ENCODE measurements at regions not wholly inside any gene's neighbourhood (a gene's known extent, or its start where the extent isn't known, plus 50 kb on each side); places are given as distances from the start of the nearest gene placed in this dataset.
A peak's percentile ranks its signal among the peaks of the same experiment; 100 is the strongest.
"Not testable (repeated sequence)": the region's sequence is repeated elsewhere in the genome, so short reads cannot be mapped to it uniquely, and the experiment has no call there.

- Histone ChIP-seq H3K4me3 (ENCODE audit: low read depth in 1 of 5, low read length in 5 of 5) (no peak overlapping the region), H3K4me1 (ENCODE audit: control insufficient read depth in 5 of 5, insufficient read depth in 5 of 5, low read length in 5 of 5) (no peaks in the 10 kb centered on the region), H3K9ac (ENCODE audit: low read length in 5 of 5) (no peak overlapping the region), H3K9me3 (ENCODE audit: control insufficient read depth in 5 of 5, low read length in 5 of 5) (peaks cover 0 to 14% (median 10%) of the 10 kb centered on the region in 5 donors), H3K36me3 (ENCODE audit: control insufficient read depth in 5 of 5, insufficient read depth in 5 of 5, low read length in 5 of 5) (no peaks in the 10 kb centered on the region), H3K27me3 (ENCODE audit: control insufficient read depth in 5 of 5, insufficient read depth in 4 of 5, low read length in 5 of 5) (peaks cover 0 to 3% (median 0%) of the 10 kb centered on the region in 5 donors), H3K27ac (ENCODE audit: low read depth, low read length) (no peak overlapping the region)
Observed at GRCh38 chrX:1071351-1071750, 141.1 kb downstream of the CRLF2 start.

DNA sequence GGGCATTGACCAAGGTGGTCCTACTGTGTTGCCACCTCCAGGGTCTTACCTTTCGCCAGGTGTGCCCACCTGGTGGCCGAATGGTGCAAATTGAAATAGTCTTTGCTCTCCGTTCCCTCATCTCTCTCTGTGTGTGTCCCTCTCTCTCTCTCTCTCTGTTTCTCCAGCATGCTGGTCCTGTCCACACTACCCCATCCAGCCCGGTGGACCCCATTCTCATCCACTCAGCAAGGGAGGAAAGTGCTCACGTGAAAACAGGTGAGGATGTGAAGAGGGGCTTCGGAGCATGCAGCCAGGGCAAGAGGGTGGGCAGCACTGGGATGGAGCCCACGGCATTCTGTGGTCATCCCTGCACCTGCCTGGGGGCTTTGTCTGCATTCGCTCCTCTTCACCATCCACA is 150.1 kb downstream of the CRLF2 start:
- no peak overlapping the region for H3K9ac ChIP-seq (ENCODE audit: low read length in 5 of 5)
- H3K9me3 ChIP-seq (ENCODE audit: control insufficient read depth in 5 of 5, low read length in 5 of 5) = peaks cover 15 to 31% (median 28%) of the 10 kb centered on the region in 5 donors
- H3K4me3 ChIP-seq (ENCODE audit: low read depth in 1 of 5, low read length in 5 of 5) = no peak overlapping the region
- peaks cover 0 to 4% (median 0%) of the 10 kb centered on the region in 5 donors for H3K27me3 ChIP-seq (ENCODE audit: control insufficient read depth in 5 of 5, insufficient read depth in 4 of 5, low read length in 5 of 5)
- H3K4me1 ChIP-seq (ENCODE audit: control insufficient read depth in 5 of 5, insufficient read depth in 5 of 5, low read length in 5 of 5) = no peaks in the 10 kb centered on the region
- no peak overlapping the region for H3K27ac ChIP-seq (ENCODE audit: low read depth, low read length)
- H3K36me3 ChIP-seq (ENCODE audit: control insufficient read depth in 5 of 5, insufficient read depth in 5 of 5, low read length in 5 of 5) = no peaks in the 10 kb centered on the region

DNA sequence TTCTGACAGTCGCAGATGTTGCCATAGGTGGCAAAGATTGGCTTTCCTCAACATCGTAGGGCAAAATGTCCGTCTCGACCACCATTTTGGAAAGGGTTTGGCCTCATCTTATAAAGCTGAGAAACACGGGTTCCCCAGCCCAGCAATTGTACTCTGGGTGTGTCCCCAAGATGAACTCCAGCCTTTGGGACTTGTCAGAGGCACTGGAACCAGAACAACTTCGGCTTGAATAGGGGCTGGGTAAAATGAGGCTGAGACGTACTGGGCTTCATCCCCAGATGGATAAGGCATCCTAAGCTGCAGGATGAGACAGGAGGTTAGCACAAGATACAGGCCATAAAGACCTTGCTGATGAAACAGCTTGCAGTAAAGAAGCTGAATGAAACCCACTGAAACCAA is 151.9 kb downstream of the CRLF2 start:
- no peaks in the 10 kb centered on the region for H3K4me1 ChIP-seq (ENCODE audit: control insufficient read depth in 5 of 5, insufficient read depth in 5 of 5, low read length in 5 of 5)
- no peaks in the 10 kb centered on the region for H3K36me3 ChIP-seq (ENCODE audit: control insufficient read depth in 5 of 5, insufficient read depth in 5 of 5, low read length in 5 of 5)
- peaks cover 15 to 31% (median 28%) of the 10 kb centered on the region in 5 donors for H3K9me3 ChIP-seq (ENCODE audit: control insufficient read depth in 5 of 5, low read length in 5 of 5)
- H3K4me3 ChIP-seq (ENCODE audit: low read depth in 1 of 5, low read length in 5 of 5) = no peak overlapping the region
- H3K27me3 ChIP-seq (ENCODE audit: control insufficient read depth in 5 of 5, insufficient read depth in 4 of 5, low read length in 5 of 5) = peaks cover 0 to 4% (median 0%) of the 10 kb centered on the region in 5 donors
- no peak overlapping the region for H3K27ac ChIP-seq (ENCODE audit: low read depth, low read length)
- no peak overlapping the region for H3K9ac ChIP-seq (ENCODE audit: low read length in 5 of 5)

DNA sequence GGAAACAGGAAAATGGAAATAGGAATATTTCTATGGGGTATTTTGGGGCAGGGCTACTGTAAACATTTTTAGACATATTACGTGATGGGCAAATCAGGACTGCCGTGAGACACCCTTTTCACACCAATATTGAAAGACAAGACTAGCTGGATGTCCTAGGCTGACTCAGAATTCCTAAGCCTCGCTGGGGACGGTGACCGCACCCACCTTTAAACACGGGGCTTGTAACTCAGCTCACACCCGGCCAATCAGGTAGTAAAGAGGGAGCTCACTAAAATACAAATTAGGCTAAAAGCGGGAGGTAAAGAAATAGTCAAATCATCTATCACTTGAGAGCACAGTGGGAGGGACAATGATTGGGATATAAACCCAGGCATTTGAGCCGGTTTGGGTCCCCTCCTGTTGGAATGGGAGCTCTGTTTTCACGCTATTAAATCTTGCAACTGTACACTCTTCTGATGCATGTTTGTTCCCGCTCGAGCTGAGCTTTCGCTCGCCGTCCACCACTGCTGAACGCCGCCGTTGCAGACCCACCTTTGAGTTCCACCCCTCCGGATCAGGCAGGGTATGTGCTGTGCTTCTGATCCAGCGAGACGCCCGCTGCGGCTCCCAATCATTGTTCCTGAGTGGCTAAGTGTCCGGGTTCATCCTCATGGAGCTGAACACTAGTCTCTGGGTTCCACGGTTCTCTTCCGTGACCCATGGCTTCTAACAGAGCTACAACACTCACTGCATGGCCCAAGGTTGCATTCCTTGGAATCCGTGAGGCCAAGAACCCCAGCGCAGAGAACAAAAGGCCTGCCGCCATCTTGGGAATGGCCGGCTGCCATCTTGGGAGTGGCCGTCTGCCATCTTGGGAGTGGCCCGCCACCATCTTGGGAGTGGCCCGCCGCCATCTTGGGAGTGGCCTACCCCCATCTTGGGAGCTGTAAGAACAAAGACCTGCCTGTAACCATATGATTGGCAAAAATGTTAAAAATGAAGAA is 152.6 kb downstream of the CRLF2 start:
- H3K4me3 ChIP-seq (ENCODE audit: low read depth in 1 of 5, low read length in 5 of 5) = no peak overlapping the region

DNA sequence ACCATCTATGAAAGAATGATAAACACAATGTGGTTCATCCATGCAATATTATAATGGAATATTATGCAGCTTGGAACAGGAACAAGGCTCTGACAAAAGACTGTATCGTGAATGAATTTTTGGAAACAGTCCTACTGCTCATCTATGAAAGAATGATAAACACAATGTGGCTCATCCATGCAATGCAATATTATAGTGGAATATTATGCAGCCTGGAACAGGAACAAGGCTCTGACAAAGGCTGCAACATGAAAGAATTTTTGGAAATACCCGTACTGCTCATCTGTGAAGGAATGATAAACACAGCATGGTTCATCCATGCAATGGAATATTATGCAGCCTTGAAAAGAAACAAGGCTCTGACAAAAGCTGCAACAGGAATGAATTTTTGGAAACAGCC is 158.8 kb downstream of the CRLF2 start:
- peaks cover 14 to 33% (median 29%) of the 10 kb centered on the region in 5 donors for H3K9me3 ChIP-seq (ENCODE audit: control insufficient read depth in 5 of 5, low read length in 5 of 5)
- not testable (repeated sequence) for H3K4me1 ChIP-seq (ENCODE audit: control insufficient read depth in 5 of 5, insufficient read depth in 5 of 5, low read length in 5 of 5); H3K27me3 ChIP-seq (ENCODE audit: control insufficient read depth in 5 of 5, insufficient read depth in 4 of 5, low read length in 5 of 5); H3K9ac ChIP-seq (ENCODE audit: low read length in 5 of 5); H3K36me3 ChIP-seq (ENCODE audit: control insufficient read depth in 5 of 5, insufficient read depth in 5 of 5, low read length in 5 of 5); H3K27ac ChIP-seq (ENCODE audit: low read depth, low read length); H3K4me3 ChIP-seq (ENCODE audit: low read depth in 1 of 5, low read length in 5 of 5)

More for the DNA sequence above, 152.6 kb downstream of the CRLF2 start:
- Histone ChIP-seq H3K36me3 (ENCODE audit: control insufficient read depth in 5 of 5, insufficient read depth in 5 of 5, low read length in 5 of 5) (no peaks in the 10 kb centered on the region), H3K27me3 (ENCODE audit: control insufficient read depth in 5 of 5, insufficient read depth in 4 of 5, low read length in 5 of 5) (peaks cover 0 to 4% (median 0%) of the 10 kb centered on the region in 5 donors), H3K9me3 (ENCODE audit: control insufficient read depth in 5 of 5, low read length in 5 of 5) (peaks cover 15 to 31% (median 28%) of the 10 kb centered on the region in 5 donors), H3K27ac (ENCODE audit: low read depth, low read length) (no peak overlapping the region), H3K4me1 (ENCODE audit: control insufficient read depth in 5 of 5, insufficient read depth in 5 of 5, low read length in 5 of 5) (no peaks in the 10 kb centered on the region), H3K9ac (ENCODE audit: low read length in 5 of 5) (no peak overlapping the region)

- Histone ChIP-seq H3K4me1 (ENCODE audit: control insufficient read depth in 5 of 5, insufficient read depth in 5 of 5, low read length in 5 of 5) (no peaks in the 10 kb centered on the region), H3K27ac (ENCODE audit: low read depth, low read length) (no peak overlapping the region), H3K9ac (ENCODE audit: low read length in 5 of 5) (no peak overlapping the region), H3K27me3 (ENCODE audit: control insufficient read depth in 5 of 5, insufficient read depth in 4 of 5, low read length in 5 of 5) (peaks cover 0 to 3% (median 0%) of the 10 kb centered on the region in 5 donors), H3K4me3 (ENCODE audit: low read depth in 1 of 5, low read length in 5 of 5) (no peak overlapping the region), H3K9me3 (ENCODE audit: control insufficient read depth in 5 of 5, low read length in 5 of 5) (peaks cover 14 to 33% (median 29%) of the 10 kb centered on the region in 5 donors), H3K36me3 (ENCODE audit: control insufficient read depth in 5 of 5, insufficient read depth in 5 of 5, low read length in 5 of 5) (peaks cover 0 to 3% (median 0%) of the 10 kb centered on the region in 5 donors)
Observed at GRCh38 chrX:1053072-1053471, 159.4 kb downstream of the CRLF2 start.

DNA sequence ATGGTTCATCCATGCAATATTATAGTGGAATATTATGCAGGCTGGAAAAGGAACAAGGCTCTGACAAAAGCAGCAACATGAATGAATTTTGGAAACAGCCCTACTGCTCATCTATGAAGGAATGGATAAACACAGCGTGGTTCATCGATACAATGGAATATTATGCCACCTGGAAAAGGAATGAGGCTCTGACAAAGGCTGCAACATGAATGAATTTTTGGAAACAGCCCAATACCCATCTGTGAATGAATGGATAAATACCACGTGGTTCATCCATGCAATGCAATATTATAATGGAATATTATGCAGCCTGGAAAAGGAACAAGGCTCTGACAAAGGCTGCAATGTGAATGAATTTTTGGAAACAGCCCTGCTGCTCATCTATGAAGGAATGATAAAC is 160.4 kb downstream of the CRLF2 start:
- Histone ChIP-seq H3K27ac (ENCODE audit: low read depth, low read length) (no peak overlapping the region), H3K27me3 (ENCODE audit: control insufficient read depth in 5 of 5, insufficient read depth in 4 of 5, low read length in 5 of 5) (peaks cover 0 to 3% (median 0%) of the 10 kb centered on the region in 5 donors), H3K4me1 (ENCODE audit: control insufficient read depth in 5 of 5, insufficient read depth in 5 of 5, low read length in 5 of 5) (no peaks in the 10 kb centered on the region), H3K36me3 (ENCODE audit: control insufficient read depth in 5 of 5, insufficient read depth in 5 of 5, low read length in 5 of 5) (peaks cover 0 to 3% (median 0%) of the 10 kb centered on the region in 5 donors), H3K9me3 (ENCODE audit: control insufficient read depth in 5 of 5, low read length in 5 of 5) (peaks cover 14 to 39% (median 29%) of the 10 kb centered on the region in 5 donors), H3K9ac (ENCODE audit: low read length in 5 of 5) (no peak overlapping the region), H3K4me3 (ENCODE audit: low read depth in 1 of 5, low read length in 5 of 5) (no peak overlapping the region)

GRCh38 chrX:1051421-1051820 is 161.0 kb downstream of the CRLF2 start:
- peaks cover 14 to 41% (median 29%) of the 10 kb centered on the region in 5 donors for H3K9me3 ChIP-seq (ENCODE audit: control insufficient read depth in 5 of 5, low read length in 5 of 5)

GRCh38 chrX:1045680-1046314 is 166.7 kb downstream of the CRLF2 start:
- Histone ChIP-seq H3K36me3 (ENCODE audit: control insufficient read depth in 5 of 5, insufficient read depth in 5 of 5, low read length in 5 of 5) (no peaks in the 10 kb centered on the region), H3K9me3 (ENCODE audit: control insufficient read depth in 5 of 5, low read length in 5 of 5) (peaks cover 7 to 30% (median 23%) of the 10 kb centered on the region in 5 donors), H3K4me1 (ENCODE audit: control insufficient read depth in 5 of 5, insufficient read depth in 5 of 5, low read length in 5 of 5) (no peaks in the 10 kb centered on the region), H3K27ac (ENCODE audit: low read depth, low read length) (no peak overlapping the region), H3K27me3 (ENCODE audit: control insufficient read depth in 5 of 5, insufficient read depth in 4 of 5, low read length in 5 of 5) (peaks cover 0 to 3% (median 0%) of the 10 kb centered on the region in 5 donors), H3K9ac (ENCODE audit: low read length in 5 of 5) (no peak overlapping the region), H3K4me3 (ENCODE audit: low read depth in 1 of 5, low read length in 5 of 5) (peak overlapping the region in 3 of 5 donors; percentile 3 to 48 (median 23))

More at GRCh38 chrX:1051421-1051820, 161.0 kb downstream of the CRLF2 start:
- Histone ChIP-seq H3K4me3 (ENCODE audit: low read depth in 1 of 5, low read length in 5 of 5) (no peak overlapping the region), H3K36me3 (ENCODE audit: control insufficient read depth in 5 of 5, insufficient read depth in 5 of 5, low read length in 5 of 5) (peaks cover 0 to 3% (median 0%) of the 10 kb centered on the region in 5 donors), H3K9ac (ENCODE audit: low read length in 5 of 5) (no peak overlapping the region), H3K27ac (ENCODE audit: low read depth, low read length) (no peak overlapping the region), H3K4me1 (ENCODE audit: control insufficient read depth in 5 of 5, insufficient read depth in 5 of 5, low read length in 5 of 5) (no peaks in the 10 kb centered on the region), H3K27me3 (ENCODE audit: control insufficient read depth in 5 of 5, insufficient read depth in 4 of 5, low read length in 5 of 5) (peaks cover 0 to 3% (median 0%) of the 10 kb centered on the region in 5 donors)

GRCh38 chrX:1041091-1041490 is 171.4 kb downstream of the CRLF2 start:
- Histone ChIP-seq H3K9ac (ENCODE audit: low read length in 5 of 5) (no peak overlapping the region), H3K27ac (ENCODE audit: low read depth, low read length) (no peak overlapping the region), H3K27me3 (ENCODE audit: control insufficient read depth in 5 of 5, insufficient read depth in 4 of 5, low read length in 5 of 5) (no peaks in the 10 kb centered on the region), H3K4me1 (ENCODE audit: control insufficient read depth in 5 of 5, insufficient read depth in 5 of 5, low read length in 5 of 5) (no peaks in the 10 kb centered on the region), H3K4me3 (ENCODE audit: low read depth in 1 of 5, low read length in 5 of 5) (no peak overlapping the region), H3K9me3 (ENCODE audit: control insufficient read depth in 5 of 5, low read length in 5 of 5) (peaks cover 9 to 35% (median 27%) of the 10 kb centered on the region in 5 donors), H3K36me3 (ENCODE audit: control insufficient read depth in 5 of 5, insufficient read depth in 5 of 5, low read length in 5 of 5) (no peaks in the 10 kb centered on the region)

All from subcutaneous abdominal adipose tissue (tissue), 5 donors.